Trophoblast cell (in vitro differentiated cells and primary cell): ENCODE measurements at regions not wholly inside any gene's neighbourhood (a gene's known extent, or its start where the extent isn't known, plus 50 kb on each side); places are given as distances from the start of the nearest gene placed in this dataset.

Experiments
- DNase-seq, 2 donors: peaks; one replicate each; pipeline ENCODE4 v3.0.0-alpha.2; 2016
- H2AFZ ChIP-seq: 2 replicates; pipeline ENCODE4 v1.6.1; 2013; ENCODE audit warnings: low read length, moderate library complexity, mild to moderate bottlenecking; ENCODE audit not compliant: insufficient read depth, poor library complexity
- H2AK5ac ChIP-seq: 2 replicates; pipeline ENCODE4 v1.6.1; 2013; ENCODE audit warnings: mild to moderate bottlenecking, low read length
- H2BK120ac ChIP-seq: 2 replicates; pipeline ENCODE4 v1.6.1; 2013; ENCODE audit warnings: low read length, mild to moderate bottlenecking, moderate library complexity; ENCODE audit not compliant: insufficient read depth, poor library complexity
- H2BK12ac ChIP-seq: 2 replicates; pipeline ENCODE4 v1.6.1; 2013; ENCODE audit warnings: mild to moderate bottlenecking, low read length, moderate library complexity
- H2BK5ac ChIP-seq: 2 replicates; pipeline ENCODE4 v1.6.1; 2013; ENCODE audit warnings: low read length, low read depth, moderate library complexity, mild to moderate bottlenecking; ENCODE audit not compliant: poor library complexity
- H3K14ac ChIP-seq: 2 replicates; pipeline ENCODE4 v1.6.1; 2013; ENCODE audit warnings: mild to moderate bottlenecking, low read length
- H3K18ac ChIP-seq: 2 replicates; pipeline ENCODE4 v1.6.1; 2013; ENCODE audit warnings: mild to moderate bottlenecking, low read length
- H3K23ac ChIP-seq: 2 replicates; pipeline ENCODE4 v1.6.1; 2013; ENCODE audit warnings: low read length
- H3K27ac ChIP-seq: 2 replicates; pipeline ENCODE4 v1.5.1; 2013; ENCODE audit warnings: low read depth, mild to moderate bottlenecking, inconsistent platforms, low read length, moderate library complexity
- H3K27me3 ChIP-seq: 2 replicates; pipeline ENCODE4 v1.6.1; 2013; ENCODE audit warnings: inconsistent platforms, mild to moderate bottlenecking, low read length, moderate library complexity; ENCODE audit not compliant: insufficient read depth
- H3K36me3 ChIP-seq, 2 experiments: 1 replicate in 1 of 2; 2 replicates in 1 of 2; pipeline ENCODE4 v1.6.1; 2013; ENCODE audit warnings: low read length in 2 of 2, mild to moderate bottlenecking in 2 of 2, moderate library complexity in 1 of 2; ENCODE audit not compliant: insufficient read depth in 2 of 2, control insufficient read depth in 1 of 2
- H3K4ac ChIP-seq: 2 replicates; pipeline ENCODE4 v1.6.1; 2013; ENCODE audit warnings: low read depth, mild to moderate bottlenecking, low read length, moderate library complexity
- H3K4me1 ChIP-seq, 2 experiments: 1 replicate in 1 of 2; 2 replicates in 1 of 2; pipeline ENCODE4 v1.6.1; 2013; ENCODE audit warnings: low read length in 2 of 2, mild to moderate bottlenecking in 2 of 2, moderate library complexity in 1 of 2; ENCODE audit not compliant: insufficient read depth in 2 of 2, control insufficient read depth in 1 of 2
- H3K4me2 ChIP-seq: 2 replicates; pipeline ENCODE4 v1.6.1; 2013; ENCODE audit warnings: inconsistent platforms, mild to moderate bottlenecking, low read length, moderate library complexity
- H3K4me3 ChIP-seq: 2 replicates; pipeline ENCODE4 v1.5.1; 2013; ENCODE audit warnings: mild to moderate bottlenecking, low read depth, low read length, inconsistent platforms
- H3K79me1 ChIP-seq: one replicate; pipeline ENCODE4 v1.6.1; 2013; ENCODE audit warnings: low read length
- H3K79me2 ChIP-seq: 2 replicates; pipeline ENCODE4 v1.6.1; 2013; ENCODE audit warnings: low read length, mild to moderate bottlenecking; ENCODE audit not compliant: control insufficient read depth, insufficient read depth, poor library complexity
- H3K9ac ChIP-seq: 2 replicates; pipeline ENCODE4 v1.6.1; 2013; ENCODE audit warnings: mild to moderate bottlenecking, low read length
- H3K9me3 ChIP-seq: 2 replicates; pipeline ENCODE4 v1.6.1; 2013; ENCODE audit warnings: low read depth, mild to moderate bottlenecking, control low read depth, inconsistent platforms, low read length; ENCODE audit not compliant: insufficient read depth
- H4K12ac ChIP-seq: 2 replicates; pipeline ENCODE4 v1.6.1; 2013; ENCODE audit warnings: low read depth, mild to moderate bottlenecking, low read length, moderate library complexity
- H4K8ac ChIP-seq: 2 replicates; pipeline ENCODE4 v1.6.1; 2013; ENCODE audit warnings: low read depth, mild to moderate bottlenecking, low read length, moderate library complexity
- H4K91ac ChIP-seq: one replicate; pipeline ENCODE4 v1.6.1; 2013; ENCODE audit warnings: low read depth, mild to moderate bottlenecking, low read length, moderate library complexity
- WGBS: extraction: QIAGEN DNeasy Blood & Tissue Kit; methylation state at CpG from one replicate; pipeline ENCODE4 v1.1.7; 2013; ENCODE audit warnings: missing lambda C conversion rate; ENCODE audit not compliant: insufficient read length, insufficient coverage; ENCODE audit errors: extremely low coverage; 5-methylcytosine and 5-hydroxymethylcytosine counted together

- H3K9ac ChIP-seq: no peak overlapping the region
- no peak overlapping the region for H3K4me3 ChIP-seq
- no peak overlapping the region for H3K4ac ChIP-seq
- no peaks in the 10 kb centered on the region for H3K27me3 ChIP-seq
- H4K12ac ChIP-seq: no peak overlapping the region
- DNase-seq: no peak
- no peak overlapping the region for H3K27ac ChIP-seq
- no peak overlapping the region for H3K18ac ChIP-seq
- no peaks in the 10 kb centered on the region for H3K36me3 ChIP-seq
- no peak overlapping the region for H2AFZ ChIP-seq
- H3K79me1 ChIP-seq: peaks cover 2% of the 10 kb centered on the region
- no peaks in the 10 kb centered on the region for H3K4me1 ChIP-seq
- no peak overlapping the region for H2BK12ac ChIP-seq
- H4K8ac ChIP-seq: no peak overlapping the region
- no peak overlapping the region for H2BK120ac ChIP-seq
- no CpG with 5 or more reads among the region's 14 CpGs for WGBS
- no peak overlapping the region for H4K91ac ChIP-seq
- no peak overlapping the region for H2BK5ac ChIP-seq
- H3K79me2 ChIP-seq: no peaks in the 10 kb centered on the region
- peaks cover 2% of the 10 kb centered on the region for H3K9me3 ChIP-seq
- H3K4me2 ChIP-seq: no peak overlapping the region
- H2AK5ac ChIP-seq: no peak overlapping the region
- no peak overlapping the region for H3K14ac ChIP-seq
- no peak overlapping the region for H3K23ac ChIP-seq
Measured at GRCh38 chr6:14431385-14432330, 314.1 kb downstream of the CD83 start.

DNA sequence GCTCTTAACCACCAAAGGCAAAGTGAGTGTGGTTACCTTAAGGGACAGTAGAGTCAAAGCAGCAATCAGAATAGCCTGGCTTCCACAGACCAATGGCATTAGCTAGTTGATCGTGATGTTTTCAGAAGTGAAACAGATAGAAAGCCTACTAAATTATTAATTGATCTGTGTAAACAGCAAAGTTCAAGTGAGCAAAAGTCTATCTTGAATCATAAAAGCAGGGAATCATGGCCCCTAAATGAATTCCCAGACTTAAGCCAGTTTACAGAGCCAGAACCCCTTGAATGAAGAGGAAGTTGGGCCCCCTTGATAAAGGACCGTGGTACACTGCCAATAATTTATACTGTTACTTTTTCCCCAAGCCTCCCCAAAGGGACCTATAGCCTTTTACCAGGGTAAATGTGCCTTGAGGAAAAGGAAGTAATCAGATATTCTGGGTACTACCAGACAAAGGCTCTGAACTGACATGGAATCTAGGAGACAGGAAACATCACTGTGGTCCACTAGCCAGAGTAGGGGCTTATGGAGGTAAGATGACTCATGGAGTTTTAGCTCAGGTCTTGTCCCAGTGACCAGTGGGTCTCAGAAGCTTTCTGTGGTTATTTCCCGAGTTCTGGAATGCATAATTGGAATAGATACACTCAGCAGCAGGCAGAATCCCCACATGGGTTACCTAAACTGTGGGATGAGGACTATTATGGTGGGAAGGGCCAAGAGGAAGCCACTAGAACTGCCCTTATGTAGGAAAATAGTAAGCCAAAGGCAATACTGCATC is 317.5 kb downstream of the CD83 start:
- no peak overlapping the region for H3K4me2 ChIP-seq
- no peak overlapping the region for H2BK120ac ChIP-seq
- no peak overlapping the region for H4K12ac ChIP-seq
- H4K8ac ChIP-seq: no peak overlapping the region
- no peak overlapping the region for H3K4ac ChIP-seq
- H3K79me2 ChIP-seq: no peaks in the 10 kb centered on the region
- H3K9ac ChIP-seq: no peak overlapping the region
- H2AK5ac ChIP-seq: no peak overlapping the region
- peaks cover 2% of the 10 kb centered on the region for H3K9me3 ChIP-seq
- H3K27me3 ChIP-seq: no peaks in the 10 kb centered on the region
- no CpG with 5 or more reads among the region's 3 CpGs for WGBS
- H3K79me1 ChIP-seq: no peaks in the 10 kb centered on the region
- no peak overlapping the region for H3K18ac ChIP-seq
- no peaks in the 10 kb centered on the region for H3K36me3 ChIP-seq
- H3K23ac ChIP-seq: no peak overlapping the region
- H4K91ac ChIP-seq: no peak overlapping the region
- H3K14ac ChIP-seq: no peak overlapping the region
- DNase-seq: peak in 1 of 2 donors; percentile 37
- H3K4me3 ChIP-seq: no peak overlapping the region
- H2BK12ac ChIP-seq: no peak overlapping the region
- no peak overlapping the region for H2BK5ac ChIP-seq
- H3K4me1 ChIP-seq: no peaks in the 10 kb centered on the region
- H2AFZ ChIP-seq: no peak overlapping the region
- H3K27ac ChIP-seq: no peak overlapping the region

DNA sequence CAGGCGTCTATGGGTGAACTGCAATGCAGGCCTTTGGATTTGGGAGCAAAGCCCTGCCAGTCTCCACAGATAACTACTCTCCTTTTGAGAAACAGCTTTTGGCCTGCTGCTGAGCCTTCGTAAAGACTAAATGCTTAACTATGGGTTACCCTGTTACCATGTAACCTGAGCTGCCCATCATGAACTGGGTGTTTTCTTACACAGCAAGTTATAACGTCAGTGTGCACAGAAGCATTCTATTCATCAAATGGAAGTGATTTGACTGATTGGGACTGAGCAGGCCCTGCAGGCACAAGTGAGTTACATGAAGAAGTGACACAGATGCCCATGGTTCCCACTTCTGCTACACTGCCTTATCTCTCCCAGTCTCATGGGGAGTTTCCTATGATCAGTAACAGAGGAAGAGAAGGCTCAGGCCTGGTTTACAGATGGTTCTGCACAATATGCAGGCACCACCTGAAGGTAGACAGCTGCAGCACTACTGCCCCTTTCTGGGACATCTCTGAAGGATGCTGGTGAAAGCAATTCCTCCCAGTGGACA is 319.1 kb downstream of the CD83 start:
- Histone ChIP-seq H3K27me3 (no peaks in the 10 kb centered on the region), H3K23ac (no peak overlapping the region), H3K9ac (no peak overlapping the region), H2AFZ (no peak overlapping the region), H2BK12ac (no peak overlapping the region), H3K4me2 (no peak overlapping the region), H3K79me2 (no peaks in the 10 kb centered on the region), H3K14ac (no peak overlapping the region), H3K9me3 (peaks cover 2% of the 10 kb centered on the region), H4K12ac (no peak overlapping the region), H3K36me3 (no peaks in the 10 kb centered on the region), H3K4me1 (no peaks in the 10 kb centered on the region), H2BK120ac (no peak overlapping the region), H3K79me1 (no peaks in the 10 kb centered on the region), H2AK5ac (no peak overlapping the region), H4K91ac (no peak overlapping the region), H3K4ac (no peak overlapping the region), H4K8ac (no peak overlapping the region), H3K4me3 (no peak overlapping the region), H3K18ac (no peak overlapping the region), H2BK5ac (no peak overlapping the region), H3K27ac (no peak overlapping the region)
- no CpG with 5 or more reads among the region's 3 CpGs for WGBS
- no peak for DNase-seq

- H3K4me3 ChIP-seq: no peak overlapping the region
- no peak overlapping the region for H2AK5ac ChIP-seq
- H3K79me2 ChIP-seq: no peaks in the 10 kb centered on the region
- H3K79me1 ChIP-seq: no peaks in the 10 kb centered on the region
- no peak overlapping the region for H2AFZ ChIP-seq
- H3K27me3 ChIP-seq: no peaks in the 10 kb centered on the region
- no peak overlapping the region for H2BK5ac ChIP-seq
- H3K23ac ChIP-seq: no peak overlapping the region
- no peaks in the 10 kb centered on the region for H3K4me1 ChIP-seq
- DNase-seq: no peak
- no peak overlapping the region for H3K4me2 ChIP-seq
- no peak overlapping the region for H4K91ac ChIP-seq
- no peak overlapping the region for H4K12ac ChIP-seq
- H2BK12ac ChIP-seq: no peak overlapping the region
- H3K14ac ChIP-seq: no peak overlapping the region
- no peak overlapping the region for H3K27ac ChIP-seq
- no peak overlapping the region for H3K18ac ChIP-seq
- H3K4ac ChIP-seq: no peak overlapping the region
- no peak overlapping the region for H4K8ac ChIP-seq
- no peak overlapping the region for H2BK120ac ChIP-seq
- peaks cover 2% of the 10 kb centered on the region for H3K9me3 ChIP-seq
- no CpG with 5 or more reads among the region's 5 CpGs for WGBS
- no peaks in the 10 kb centered on the region for H3K36me3 ChIP-seq
- no peak overlapping the region for H3K9ac ChIP-seq
Measured at GRCh38 chr6:14439419-14439818, 321.8 kb downstream of the CD83 start.
